SHP77 treated with DMSO at 0.1 percent for 48 hours (cell line): ENCODE measurements at regions not wholly inside any gene's neighbourhood (a gene's known extent, or its start where the extent isn't known, plus 50 kb on each side); places are given as distances from the start of the nearest gene placed in this dataset.
A peak's percentile ranks its signal among the peaks of the same experiment; 100 is the strongest.

ENCODE experiments used
- DNase-seq: peaks from one replicate; lab custom pipeline; 2025; lab: John Stamatoyannopoulos, UW

GRCh38 chr5:125607018-125607417 is 816.2 kb upstream of the GRAMD2B start:
- DNase-seq, result no peak

- no peak for DNase-seq
These were observed 814.2 kb upstream of the GRAMD2B start for GRCh38 chr5:125609011-125609410.

GRCh38 chr5:125610892-125611291 is 812.3 kb upstream of the GRAMD2B start:
- no peak for DNase-seq

GRCh38 chr5:125611541-125611940 is 811.7 kb upstream of the GRAMD2B start:
- DNase-seq, result no peak

GRCh38 chr5:125612181-125612721 is 811.0 kb upstream of the GRAMD2B start:
- DNase-seq, result no peak

- no peak for DNase-seq
These were observed 810.4 kb upstream of the GRAMD2B start for GRCh38 chr5:125612776-125613175.

GRCh38 chr5:125630237-125630636 is 793.0 kb upstream of the GRAMD2B start:
- DNase-seq, result no peak

GRCh38 chr5:125633523-125633922 is 789.7 kb upstream of the GRAMD2B start:
- DNase-seq, result no peak

GRCh38 chr5:125634216-125634835 is 788.9 kb upstream of the GRAMD2B start:
- DNase-seq, result peak; percentile 88

- DNase-seq, result no peak
These were observed 783.4 kb upstream of the GRAMD2B start for GRCh38 chr5:125639858-125640257.

GRCh38 chr5:125652761-125653160 is 770.4 kb upstream of the GRAMD2B start:
- DNase-seq, result no peak

GRCh38 chr5:125654392-125654791 is 768.8 kb upstream of the GRAMD2B start:
- DNase-seq, result no peak

- DNase-seq, result no peak
These were observed 768.1 kb upstream of the GRAMD2B start for GRCh38 chr5:125655156-125655555.

GRCh38 chr5:125657936-125658335 is 765.3 kb upstream of the GRAMD2B start:
- no peak for DNase-seq

- no peak for DNase-seq
These were observed 763.7 kb upstream of the GRAMD2B start for GRCh38 chr5:125659316-125660023.

- DNase-seq, result no peak
These were observed 762.8 kb upstream of the GRAMD2B start for GRCh38 chr5:125660231-125660895.

- no peak for DNase-seq
These were observed 761.6 kb upstream of the GRAMD2B start for GRCh38 chr5:125661584-125661983.

GRCh38 chr5:125668884-125669283 is 754.3 kb upstream of the GRAMD2B start:
- peak; percentile 46 for DNase-seq

GRCh38 chr5:125673359-125673950 is 749.8 kb upstream of the GRAMD2B start:
- DNase-seq, result no peak

- no peak for DNase-seq
These were observed 743.7 kb upstream of the GRAMD2B start for GRCh38 chr5:125679522-125679921.

- DNase-seq, result no peak
These were observed 739.5 kb upstream of the GRAMD2B start for GRCh38 chr5:125683669-125684068.

GRCh38 chr5:125685771-125686170 is 737.4 kb upstream of the GRAMD2B start:
- DNase-seq, result no peak
